Upper lobe of left lung (tissue), 4 donors: ENCODE measurements at regions not wholly inside any gene's neighbourhood (a gene's known extent, or its start where the extent isn't known, plus 50 kb on each side); places are given as distances from the start of the nearest gene placed in this dataset.

Experiments used
- CTCF ChIP-seq, 6 experiments: fragments of 450-650 bp in 4 of 6; fragments of 200-600 bp in 2 of 6; sonication (generic) in 2 of 6; IDR thresholded peaks; one replicate each; pipeline ENCODE4 v1.5.1; 2016 to 2019; ENCODE audit warnings: antibody characterized with exemption in 6 of 6
- EP300 ChIP-seq, 4 donors: sonication (generic); formaldehyde crosslinking; IDR thresholded peaks; one replicate each; pipeline ENCODE4 v1.5.1; 2017; ENCODE audit warnings: antibody characterized with exemption in 4 of 4, control low read depth in 2 of 4

- peak; percentile 80 to 93 (median 86) for TF ChIP-seq CTCF (IDR thresholded peaks at IDR 0.05)
- no peak for TF ChIP-seq EP300 (IDR thresholded peaks at IDR 0.05)
These were observed 986.3 kb upstream of the TMEM132C start for GRCh38 chr12:127280393-127281275.
